H9 (cell line): ENCODE measurements at regions not wholly inside any gene's neighbourhood (a gene's known extent, or its start where the extent isn't known, plus 50 kb on each side); places are given as distances from the start of the nearest gene placed in this dataset.

ENCODE experiments used
- DNase-seq: peaks from one replicate; pipeline ENCODE4 v3.0.0-alpha.2; 2017
- H2AFZ ChIP-seq: one replicate; pipeline ENCODE4 v1.6.1; 2013; ENCODE audit warnings: mild to moderate bottlenecking, low read length, control low read depth, moderate library complexity
- H2AK5ac ChIP-seq: 2 replicates; pipeline ENCODE4 v1.6.1; 2013; ENCODE audit warnings: low read length, control low read depth, mixed read lengths; ENCODE audit not compliant: insufficient read length
- H2BK120ac ChIP-seq: one replicate; pipeline ENCODE4 v1.6.1; 2013; ENCODE audit warnings: low read depth, mild to moderate bottlenecking, low read length, control low read depth, inconsistent platforms; ENCODE audit not compliant: poor library complexity, severe bottlenecking
- H2BK12ac ChIP-seq: 2 replicates; pipeline ENCODE4 v1.6.1; 2013; ENCODE audit warnings: low read length, control low read depth, mixed read lengths, low read depth; ENCODE audit not compliant: insufficient read length
- H2BK15ac ChIP-seq: 2 replicates; pipeline ENCODE4 v1.6.1; 2013; ENCODE audit warnings: low read depth, low read length, control low read depth
- H2BK20ac ChIP-seq: one replicate; pipeline ENCODE4 v1.6.1; 2013; ENCODE audit warnings: low read depth, mild to moderate bottlenecking, low read length, control low read depth, inconsistent platforms; ENCODE audit not compliant: poor library complexity, severe bottlenecking
- H2BK5ac ChIP-seq: 2 replicates; pipeline ENCODE4 v1.6.1; 2013; ENCODE audit warnings: low read length, control low read depth, mixed read lengths; ENCODE audit not compliant: insufficient read length
- H3K14ac ChIP-seq: 2 replicates; pipeline ENCODE4 v1.6.1; 2013; ENCODE audit warnings: low read length, control low read depth; ENCODE audit not compliant: insufficient read depth
- H3K18ac ChIP-seq: 2 replicates; pipeline ENCODE4 v1.6.1; 2013; ENCODE audit warnings: low read depth, mild to moderate bottlenecking, mixed read lengths, low read length, control low read depth; ENCODE audit not compliant: insufficient read length
- H3K23ac ChIP-seq: 2 replicates; pipeline ENCODE4 v1.6.1; 2013; ENCODE audit warnings: low read length, control low read depth, mixed read lengths, low read depth; ENCODE audit not compliant: insufficient read length
- H3K23me2 ChIP-seq: 2 replicates; pipeline ENCODE4 v1.6.1; 2013; ENCODE audit warnings: low read depth, mild to moderate bottlenecking, mixed read lengths, low read length, control low read depth; ENCODE audit not compliant: insufficient read length, poor library complexity, severe bottlenecking
- H3K27ac ChIP-seq: 2 replicates; pipeline ENCODE4 v1.5.1; 2013; ENCODE audit warnings: low read length, control low read depth, mixed read lengths, low read depth; ENCODE audit not compliant: insufficient read length
- H3K27me3 ChIP-seq: 2 replicates; pipeline ENCODE4 v1.6.1; 2013; ENCODE audit warnings: low read length, control low read depth, inconsistent platforms; ENCODE audit not compliant: insufficient read depth
- H3K4ac ChIP-seq: 2 replicates; pipeline ENCODE4 v1.6.1; 2013; ENCODE audit warnings: low read depth, mild to moderate bottlenecking, control low read depth, inconsistent platforms, low read length, moderate library complexity
- H3K4me1 ChIP-seq: 2 replicates; pipeline ENCODE4 v1.6.1; 2013; ENCODE audit warnings: low read length, control low read depth, inconsistent platforms; ENCODE audit not compliant: insufficient read depth
- H3K4me2 ChIP-seq: 2 replicates; pipeline ENCODE4 v1.6.1; 2013; ENCODE audit warnings: low read length, control low read depth, mixed read lengths; ENCODE audit not compliant: insufficient read length, insufficient read depth
- H3K56ac ChIP-seq: 2 replicates; pipeline ENCODE4 v1.6.1; 2013; ENCODE audit warnings: low read depth, mild to moderate bottlenecking, mixed read lengths, low read length, control low read depth; ENCODE audit not compliant: insufficient read length
- H3K79me1 ChIP-seq: 2 replicates; pipeline ENCODE4 v1.6.1; 2013; ENCODE audit warnings: low read depth, mild to moderate bottlenecking, moderate library complexity, low read length, control low read depth, inconsistent platforms; ENCODE audit not compliant: insufficient read depth, poor library complexity, severe bottlenecking
- H3K79me2 ChIP-seq: 2 replicates; pipeline ENCODE4 v1.6.1; 2013; ENCODE audit warnings: low read length, control low read depth, inconsistent platforms; ENCODE audit not compliant: insufficient read depth
- H3K9ac ChIP-seq: 2 replicates; pipeline ENCODE4 v1.6.1; 2013; ENCODE audit warnings: low read length, control low read depth, mixed read lengths; ENCODE audit not compliant: insufficient read length; ENCODE audit errors: extremely low read depth
- H3K9me3 ChIP-seq: one replicate; pipeline ENCODE4 v1.6.1; 2013; ENCODE audit warnings: low read depth, low read length, inconsistent platforms; ENCODE audit not compliant: control insufficient read depth
- H3T11ph ChIP-seq: one replicate; pipeline ENCODE4 v1.6.1; 2013; ENCODE audit warnings: mild to moderate bottlenecking, low read length, control low read depth, inconsistent platforms
- H4K20me1 ChIP-seq: one replicate; pipeline ENCODE4 v1.6.1; 2013; ENCODE audit not compliant: control insufficient read depth, insufficient read length, insufficient read depth
- H4K5ac ChIP-seq: 2 replicates; pipeline ENCODE4 v1.6.1; 2013; ENCODE audit warnings: low read depth, mild to moderate bottlenecking, mixed read lengths, low read length, control low read depth; ENCODE audit not compliant: insufficient read length
- H4K8ac ChIP-seq: replicated peaks from 2 replicates; pipeline ENCODE4 v1.6.1; 2013; ENCODE audit warnings: low read length, control low read depth, mixed read lengths, low read depth; ENCODE audit not compliant: insufficient read length
- H4K91ac ChIP-seq: 2 replicates; pipeline ENCODE4 v1.6.1; 2013; ENCODE audit warnings: low read depth, mild to moderate bottlenecking, moderate library complexity, mixed read lengths, low read length, control low read depth; ENCODE audit not compliant: insufficient read length
- H3K27ac Mint-ChIP-seq, 3 experiments: 2 replicates in 2 of 3; 3 replicates in 1 of 3; pipeline ENCODE4 v1.8.0; 2020 to 2021; ENCODE audit warnings: mixed read lengths in 3 of 3, mild to moderate bottlenecking in 1 of 3, moderate library complexity in 1 of 3
- H3K27me3 Mint-ChIP-seq: 2 replicates; pipeline ENCODE4 v1.8.0; 2021; ENCODE audit warnings: low read depth, mild to moderate bottlenecking, moderate library complexity, mixed read lengths
- H3K36me3 Mint-ChIP-seq, 3 experiments: 2 replicates in 2 of 3; 3 replicates in 1 of 3; pipeline ENCODE4 v1.8.0; 2020 to 2021; ENCODE audit warnings: low read depth in 3 of 3, mixed read lengths in 3 of 3; ENCODE audit not compliant: insufficient read depth in 1 of 3
- H3K4me1 Mint-ChIP-seq, 2 experiments: 2 replicates each; pipeline ENCODE4 v1.8.0; 2020; ENCODE audit warnings: mixed read lengths in 2 of 2
- H3K4me3 Mint-ChIP-seq, 2 experiments: 2 replicates in 1 of 2; 3 replicates in 1 of 2; pipeline ENCODE4 v1.8.0; 2020 to 2021; ENCODE audit warnings: mild to moderate bottlenecking in 2 of 2, mixed read lengths in 2 of 2, moderate library complexity in 1 of 2
- H3K9me3 Mint-ChIP-seq, 2 experiments: 2 replicates in 1 of 2; 3 replicates in 1 of 2; pipeline ENCODE4 v1.8.0; 2020; ENCODE audit warnings: mild to moderate bottlenecking in 2 of 2, mixed read lengths in 2 of 2, moderate library complexity in 1 of 2
- CTCF ChIP-seq: fragments of 200-600 bp; sonication (generic); conservative IDR thresholded peaks from 3 replicates; pipeline ENCODE4 v1.8.0; 2021; ENCODE audit warnings: antibody characterized with exemption, mild to moderate bottlenecking
- WGBS: extraction: QIAGEN DNeasy Blood & Tissue Kit; methylation state at CpG from one replicate; pipeline ENCODE4 v1.1.7; 2013; ENCODE audit warnings: missing lambda C conversion rate, low lambda C conversion rate, mixed read lengths; ENCODE audit not compliant: insufficient read length; ENCODE audit errors: extremely low coverage; 5-methylcytosine and 5-hydroxymethylcytosine counted together

GRCh38 chr5:77847814-77848290 is 71.7 kb upstream of the TBCA start:
- H4K91ac ChIP-seq: no peak overlapping the region
- H3K4me3 Mint-ChIP-seq: peak overlapping the region in 1 of 2 experiments; percentile 71; a peak in 2 of 5 replicates
- H3K23ac ChIP-seq: no peak overlapping the region
- no peak overlapping the region for H2BK15ac ChIP-seq
- H3K4me1 ChIP-seq: peaks cover 6% of the 10 kb centered on the region
- no peak overlapping the region for H3K4me2 ChIP-seq
- H3K56ac ChIP-seq: no peak overlapping the region
- peaks cover 100% of the 10 kb centered on the region for H3K27me3 Mint-ChIP-seq
- H3K4ac ChIP-seq: no peak overlapping the region
- H4K8ac ChIP-seq: no peak overlapping the region
- no peak overlapping the region for H4K5ac ChIP-seq
- H3K27ac Mint-ChIP-seq: no peak overlapping the region
- H2BK120ac ChIP-seq: no peak overlapping the region
- DNase-seq: peak; percentile 90
- no peak for TF ChIP-seq CTCF
- H3K4me1 Mint-ChIP-seq: peaks cover 41 to 62% of the 10 kb centered on the region in 2 experiments
- peaks cover 11% of the 10 kb centered on the region for H3K23me2 ChIP-seq
- H2BK12ac ChIP-seq: no peak overlapping the region
- no peak overlapping the region for H2AFZ ChIP-seq
- peaks cover 2% of the 10 kb centered on the region for H4K20me1 ChIP-seq
- no peak overlapping the region for H2BK5ac ChIP-seq
- no peaks in the 10 kb centered on the region; a peak in 1 of 7 replicates for H3K36me3 Mint-ChIP-seq
- H3K9me3 Mint-ChIP-seq: peaks cover 5 to 8% of the 10 kb centered on the region in 2 experiments; a peak in 2 of 5 replicates
- no peaks in the 10 kb centered on the region for H3K79me1 ChIP-seq
- no peak overlapping the region for H3K9ac ChIP-seq
- H3T11ph ChIP-seq: no peak overlapping the region
- no peaks in the 10 kb centered on the region for H3K79me2 ChIP-seq
- no peak overlapping the region for H3K18ac ChIP-seq
- peaks cover 90% of the 10 kb centered on the region for H3K27me3 ChIP-seq
- H2BK20ac ChIP-seq: no peak overlapping the region
- no peak overlapping the region for H3K14ac ChIP-seq
- WGBS: no CpG with 5 or more reads among the region's 7 CpGs
- H3K9me3 ChIP-seq: no peaks in the 10 kb centered on the region
- H2AK5ac ChIP-seq: no peak overlapping the region
- H3K27ac ChIP-seq: no peak overlapping the region
